ENCODE measurements at regions not wholly inside any gene's neighbourhood (a gene's known extent, or its start where the extent isn't known, plus 50 kb on each side); places are given as distances from the start of the nearest gene placed in this dataset.

GRCh38 chr21:34268493-34268892, 95.3 kb upstream of the KCNE2 start:
- H3K9me3 Mint-ChIP-seq = peaks cover 5% of the 10 kb centered on the region
- H3K4me3 ChIP-seq (ENCODE audit: low read length) = no peak overlapping the region
- no peaks in the 10 kb centered on the region for H3K9me3 ChIP-seq (ENCODE audit: control insufficient read depth, low read length)
- no peaks in the 10 kb centered on the region for H3K4me1 ChIP-seq (ENCODE audit: control insufficient read depth, insufficient read depth, low read length)
- no peak overlapping the region for H3K27ac Mint-ChIP-seq
- no peak overlapping the region for H3K4me3 Mint-ChIP-seq
- H3K27me3 Mint-ChIP-seq (ENCODE audit: insufficient read depth) = peaks cover under 1% of the 10 kb centered on the region
- no peaks in the 10 kb centered on the region for H3K36me3 ChIP-seq (ENCODE audit: control insufficient read depth, insufficient read depth, low read length)
- no peak overlapping the region for H3K9ac ChIP-seq (ENCODE audit: extremely low read depth, low read length, poor library complexity, severe bottlenecking)
- H3K27ac ChIP-seq (ENCODE audit: low read depth, low read length) = no peak overlapping the region
- no peaks in the 10 kb centered on the region for H3K27me3 ChIP-seq (ENCODE audit: control insufficient read depth, insufficient read depth, low read length, poor library complexity, severe bottlenecking)
- no peaks in the 10 kb centered on the region for H3K4me1 Mint-ChIP-seq
- H3K36me3 Mint-ChIP-seq (ENCODE audit: low read depth) = peaks cover 6% of the 10 kb centered on the region
- WGBS, 2 experiments (ENCODE audit: insufficient coverage in 1 of 2, insufficient read length in 1 of 2) = 90 to 95% methylated on average over 8 of the region's 8 CpGs
- no peak for DNase-seq
- TF ChIP-seq CTCF (conservative IDR thresholded peaks at IDR 0.05) = no peak

GRCh38 chr21:34270411-34270810, 93.4 kb upstream of the KCNE2 start:
- no peaks in the 10 kb centered on the region for H3K36me3 ChIP-seq (ENCODE audit: control insufficient read depth, insufficient read depth, low read length)
- Mint-ChIP-seq H3K27me3 (ENCODE audit: insufficient read depth) (peaks cover 2% of the 10 kb centered on the region), H3K27ac (no peak overlapping the region), H3K36me3 (ENCODE audit: low read depth) (no peaks in the 10 kb centered on the region), H3K4me3 (no peak overlapping the region), H3K4me1 (no peaks in the 10 kb centered on the region), H3K9me3 (no peaks in the 10 kb centered on the region)
- no peaks in the 10 kb centered on the region for H3K27me3 ChIP-seq (ENCODE audit: control insufficient read depth, insufficient read depth, low read length, poor library complexity, severe bottlenecking)
- no peak for TF ChIP-seq CTCF (conservative IDR thresholded peaks at IDR 0.05)
- WGBS, 2 experiments (ENCODE audit: insufficient coverage in 1 of 2, insufficient read length in 1 of 2) = 91 to 93% methylated on average over 4 to 6 of the region's 6 CpGs
- H3K4me1 ChIP-seq (ENCODE audit: control insufficient read depth, insufficient read depth, low read length) = no peaks in the 10 kb centered on the region
- no peak overlapping the region for H3K4me3 ChIP-seq (ENCODE audit: low read length)
- no peak overlapping the region for H3K27ac ChIP-seq (ENCODE audit: low read depth, low read length)
- H3K9me3 ChIP-seq (ENCODE audit: control insufficient read depth, low read length) = no peaks in the 10 kb centered on the region
- DNase-seq = no peak
- H3K9ac ChIP-seq (ENCODE audit: extremely low read depth, low read length, poor library complexity, severe bottlenecking) = no peak overlapping the region

- H3K36me3 ChIP-seq (ENCODE audit: control insufficient read depth, insufficient read depth, low read length) = no peaks in the 10 kb centered on the region
- H3K27ac Mint-ChIP-seq = no peak overlapping the region
- 94% methylated on average over 1 of the region's 2 CpGs; no CpG with 5 or more reads in 1 of the 2 experiments for WGBS, 2 experiments (ENCODE audit: insufficient coverage in 1 of 2, insufficient read length in 1 of 2)
- no peak for TF ChIP-seq CTCF (conservative IDR thresholded peaks at IDR 0.05)
- no peak overlapping the region for H3K4me3 Mint-ChIP-seq
- H3K9me3 ChIP-seq (ENCODE audit: control insufficient read depth, low read length) = no peaks in the 10 kb centered on the region
- no peaks in the 10 kb centered on the region for H3K36me3 Mint-ChIP-seq (ENCODE audit: low read depth)
- no peaks in the 10 kb centered on the region for H3K4me1 Mint-ChIP-seq
- H3K27me3 Mint-ChIP-seq (ENCODE audit: insufficient read depth) = peaks cover 2% of the 10 kb centered on the region
- H3K4me3 ChIP-seq (ENCODE audit: low read length) = no peak overlapping the region
- no peak overlapping the region for H3K27ac ChIP-seq (ENCODE audit: low read depth, low read length)
- DNase-seq = no peak
- no peaks in the 10 kb centered on the region for H3K9me3 Mint-ChIP-seq
- no peaks in the 10 kb centered on the region for H3K4me1 ChIP-seq (ENCODE audit: control insufficient read depth, insufficient read depth, low read length)
- no peaks in the 10 kb centered on the region for H3K27me3 ChIP-seq (ENCODE audit: control insufficient read depth, insufficient read depth, low read length, poor library complexity, severe bottlenecking)
- no peak overlapping the region for H3K9ac ChIP-seq (ENCODE audit: extremely low read depth, low read length, poor library complexity, severe bottlenecking)
These were observed 92.5 kb upstream of the KCNE2 start for GRCh38 chr21:34271189-34271851.

All from endodermal cell (in vitro differentiated cells).